BE2C (cell line): ENCODE measurements at regions not wholly inside any gene's neighbourhood (a gene's known extent, or its start where the extent isn't known, plus 50 kb on each side); places are given as distances from the start of the nearest gene placed in this dataset.

Experiments used
- DNase-seq: peaks from one replicate; pipeline ENCODE4 v3.0.0-alpha.2; 2020
- H3K27me3 ChIP-seq: fragments of 250-450 bp; sonication (Bioruptor Pico); 2 replicates; pipeline ENCODE4 v1.5.1; 2020; ENCODE audit warnings: mild to moderate bottlenecking
- H3K36me3 ChIP-seq: fragments of 250-450 bp; sonication (Bioruptor Pico); 2 replicates; pipeline ENCODE4 v1.5.1; 2020; ENCODE audit warnings: mild to moderate bottlenecking
- H3K4me1 ChIP-seq: fragments of 250-450 bp; sonication (Bioruptor Pico); 2 replicates; pipeline ENCODE4 v1.5.1; 2020
- H3K4me3 ChIP-seq: 2 replicates; pipeline ENCODE4 v1.5.1; 2011; ENCODE audit warnings: low read depth, low read length
- H3K9me3 ChIP-seq: fragments of 250-450 bp; sonication (Bioruptor Pico); 2 replicates; pipeline ENCODE4 v1.5.1; 2020
- CTCF ChIP-seq: IDR thresholded peaks from 2 replicates; pipeline ENCODE4 v1.5.1; 2012; ENCODE audit warnings: mild to moderate bottlenecking, low read depth, low read length

GRCh38 chr4:163781726-163782125 is 287.2 kb downstream of the TMA16 start:
- TF ChIP-seq CTCF = no peak
- no peaks in the 10 kb centered on the region for H3K4me1 ChIP-seq

GRCh38 chr4:163790231-163790630 is 295.7 kb downstream of the TMA16 start:
- Histone ChIP-seq H3K4me3 (no peak overlapping the region), H3K36me3 (no peaks in the 10 kb centered on the region), H3K27me3 (no peaks in the 10 kb centered on the region), H3K4me1 (no peaks in the 10 kb centered on the region; the same call in 1 of the 2 replicates), H3K9me3 (no peaks in the 10 kb centered on the region; the same call in 1 of the 2 replicates)
- DNase-seq = no peak
- TF ChIP-seq CTCF = no peak

More at GRCh38 chr4:163781726-163782125, 287.2 kb downstream of the TMA16 start:
- no peaks in the 10 kb centered on the region for H3K36me3 ChIP-seq
- no peak overlapping the region for H3K4me3 ChIP-seq
- H3K9me3 ChIP-seq = no peaks in the 10 kb centered on the region
- H3K27me3 ChIP-seq = no peaks in the 10 kb centered on the region
- DNase-seq = no peak

- H3K27me3 ChIP-seq = no peaks in the 10 kb centered on the region
- H3K4me1 ChIP-seq = no peaks in the 10 kb centered on the region; the same call in 1 of the 2 replicates
- no peak overlapping the region for H3K4me3 ChIP-seq
- no peak for TF ChIP-seq CTCF
- H3K9me3 ChIP-seq = no peaks in the 10 kb centered on the region; the same call in 1 of the 2 replicates
- H3K36me3 ChIP-seq = no peaks in the 10 kb centered on the region
- no peak for DNase-seq
Observed at GRCh38 chr4:163795885-163796284, 301.4 kb downstream of the TMA16 start.

GRCh38 chr4:163804001-163804400 is 309.5 kb downstream of the TMA16 start:
- Histone ChIP-seq H3K27me3 (no peaks in the 10 kb centered on the region), H3K4me1 (no peaks in the 10 kb centered on the region), H3K4me3 (no peak overlapping the region), H3K36me3 (no peaks in the 10 kb centered on the region), H3K9me3 (no peaks in the 10 kb centered on the region)
- no peak for TF ChIP-seq CTCF
- DNase-seq = no peak

- no peaks in the 10 kb centered on the region for H3K27me3 ChIP-seq
- H3K9me3 ChIP-seq = no peaks in the 10 kb centered on the region
- no peak for TF ChIP-seq CTCF
- DNase-seq = no peak
- H3K4me1 ChIP-seq = no peaks in the 10 kb centered on the region
- no peaks in the 10 kb centered on the region for H3K36me3 ChIP-seq
- no peak overlapping the region for H3K4me3 ChIP-seq
Observed at GRCh38 chr4:163806653-163807052, 312.2 kb downstream of the TMA16 start.

GRCh38 chr4:163808011-163808410 is 313.5 kb downstream of the TMA16 start:
- no peak for DNase-seq
- Histone ChIP-seq H3K36me3 (no peaks in the 10 kb centered on the region), H3K4me1 (no peaks in the 10 kb centered on the region), H3K4me3 (no peak overlapping the region), H3K27me3 (no peaks in the 10 kb centered on the region), H3K9me3 (no peaks in the 10 kb centered on the region)
- TF ChIP-seq CTCF = no peak
